ENCODE measurements at regions not wholly inside any gene's neighbourhood (a gene's known extent, or its start where the extent isn't known, plus 50 kb on each side); places are given as distances from the start of the nearest gene placed in this dataset.

GRCh38 chr2:67096886-67097285 is 300.2 kb upstream of the ETAA1 start:
- Mint-ChIP-seq H3K4me1 (ENCODE audit: unreplicated experiment) (peaks cover 9% of the 10 kb centered on the region), H3K27me3 (ENCODE audit: unreplicated experiment) (peaks cover 29% of the 10 kb centered on the region), H3K4me3 (ENCODE audit: unreplicated experiment) (no peak overlapping the region), H3K9me3 (ENCODE audit: unreplicated experiment) (no peaks in the 10 kb centered on the region), H3K36me3 (ENCODE audit: unreplicated experiment) (no peaks in the 10 kb centered on the region), H3K27ac (ENCODE audit: unreplicated experiment) (no peak overlapping the region)
- DNase-seq (ENCODE audit: extremely low spot score, unreplicated experiment), result no peak
- TF ChIP-seq, protein P1, sequence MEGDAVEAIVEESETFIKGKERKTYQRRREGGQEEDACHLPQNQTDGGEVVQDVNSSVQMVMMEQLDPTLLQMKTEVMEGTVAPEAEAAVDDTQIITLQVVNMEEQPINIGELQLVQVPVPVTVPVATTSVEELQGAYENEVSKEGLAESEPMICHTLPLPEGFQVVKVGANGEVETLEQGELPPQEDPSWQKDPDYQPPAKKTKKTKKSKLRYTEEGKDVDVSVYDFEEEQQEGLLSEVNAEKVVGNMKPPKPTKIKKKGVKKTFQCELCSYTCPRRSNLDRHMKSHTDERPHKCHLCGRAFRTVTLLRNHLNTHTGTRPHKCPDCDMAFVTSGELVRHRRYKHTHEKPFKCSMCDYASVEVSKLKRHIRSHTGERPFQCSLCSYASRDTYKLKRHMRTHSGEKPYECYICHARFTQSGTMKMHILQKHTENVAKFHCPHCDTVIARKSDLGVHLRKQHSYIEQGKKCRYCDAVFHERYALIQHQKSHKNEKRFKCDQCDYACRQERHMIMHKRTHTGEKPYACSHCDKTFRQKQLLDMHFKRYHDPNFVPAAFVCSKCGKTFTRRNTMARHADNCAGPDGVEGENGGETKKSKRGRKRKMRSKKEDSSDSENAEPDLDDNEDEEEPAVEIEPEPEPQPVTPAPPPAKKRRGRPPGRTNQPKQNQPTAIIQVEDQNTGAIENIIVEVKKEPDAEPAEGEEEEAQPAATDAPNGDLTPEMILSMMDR (IDR thresholded peaks at IDR 0.05), result no peak

DNA sequence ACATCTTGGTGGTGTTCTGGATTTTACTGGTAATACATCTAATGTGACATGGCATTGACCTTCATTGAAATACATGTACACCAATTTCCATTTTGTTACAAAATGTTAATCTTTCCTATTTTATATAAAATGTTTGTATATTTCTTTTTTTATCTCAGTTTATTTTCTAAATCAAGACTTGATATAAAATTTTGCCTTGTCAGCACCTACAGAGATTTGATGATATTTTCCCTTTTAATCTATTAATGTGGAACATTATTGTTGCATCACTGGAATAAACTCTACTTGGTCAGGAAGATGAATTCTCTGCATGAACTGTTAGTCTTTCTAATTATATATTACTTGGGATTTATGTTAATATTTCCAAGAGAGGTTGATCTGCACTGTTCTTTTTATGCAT is 294.0 kb upstream of the ETAA1 start:
- Mint-ChIP-seq H3K4me1 (ENCODE audit: unreplicated experiment) (peaks cover 9% of the 10 kb centered on the region), H3K4me3 (ENCODE audit: unreplicated experiment) (no peak overlapping the region), H3K9me3 (ENCODE audit: unreplicated experiment) (peaks cover 29% of the 10 kb centered on the region), H3K36me3 (ENCODE audit: unreplicated experiment) (no peaks in the 10 kb centered on the region), H3K27ac (ENCODE audit: unreplicated experiment) (no peak overlapping the region), H3K27me3 (ENCODE audit: unreplicated experiment) (peaks cover 18% of the 10 kb centered on the region)
- no peak for DNase-seq (ENCODE audit: extremely low spot score, unreplicated experiment)
- TF ChIP-seq, protein P1 (IDR thresholded peaks at IDR 0.05), result no peak

DNA sequence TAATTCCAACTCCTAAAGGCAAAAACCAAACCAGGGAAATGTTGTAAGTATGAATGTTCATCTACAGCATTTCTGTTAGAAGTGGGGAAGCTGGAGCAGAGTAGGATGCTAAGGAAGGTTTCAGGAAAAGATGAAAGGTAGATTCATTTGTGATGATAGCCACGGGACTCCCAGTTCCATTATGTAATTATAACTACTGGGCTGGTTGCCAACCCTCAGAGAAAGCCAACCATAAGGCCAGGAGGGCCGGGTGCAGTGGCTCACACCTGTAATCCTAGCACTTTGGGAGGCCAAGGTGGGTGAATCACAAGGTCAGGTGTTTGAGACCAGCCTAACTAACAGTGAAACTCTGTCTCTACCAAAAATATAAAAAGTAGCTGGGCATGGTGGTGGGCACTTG is 288.9 kb upstream of the ETAA1 start:
- Mint-ChIP-seq H3K36me3 (ENCODE audit: unreplicated experiment) (no peaks in the 10 kb centered on the region), H3K4me1 (ENCODE audit: unreplicated experiment) (no peaks in the 10 kb centered on the region), H3K27me3 (ENCODE audit: unreplicated experiment) (peaks cover 29% of the 10 kb centered on the region), H3K9me3 (ENCODE audit: unreplicated experiment) (peaks cover 20% of the 10 kb centered on the region), H3K27ac (ENCODE audit: unreplicated experiment) (no peak overlapping the region), H3K4me3 (ENCODE audit: unreplicated experiment) (no peak overlapping the region)
- TF ChIP-seq, protein P1 (IDR thresholded peaks at IDR 0.05), result no peak
- no peak for DNase-seq (ENCODE audit: extremely low spot score, unreplicated experiment)

DNA sequence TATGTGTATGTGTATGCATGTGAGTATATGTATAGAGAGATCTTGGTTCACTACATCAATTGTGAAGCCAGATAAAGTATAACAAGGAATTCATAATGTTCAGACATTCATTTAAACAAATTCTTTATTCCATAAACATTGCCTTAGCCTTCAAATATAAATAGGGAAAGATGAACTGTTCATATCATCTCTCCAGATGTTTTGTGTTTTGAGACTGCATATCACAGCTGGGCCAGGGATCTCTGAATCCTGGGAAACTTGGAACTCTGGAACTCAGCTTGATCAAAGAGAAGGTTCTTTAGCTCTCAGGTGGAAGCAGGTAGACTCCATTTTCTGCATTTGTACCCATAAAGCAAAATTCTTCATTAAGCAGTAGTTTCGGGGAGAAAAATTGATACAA is 272.6 kb upstream of the ETAA1 start:
- no peak for DNase-seq (ENCODE audit: extremely low spot score, unreplicated experiment)
- Mint-ChIP-seq H3K27me3 (ENCODE audit: unreplicated experiment) (peaks cover 7% of the 10 kb centered on the region), H3K9me3 (ENCODE audit: unreplicated experiment) (no peaks in the 10 kb centered on the region), H3K36me3 (ENCODE audit: unreplicated experiment) (no peaks in the 10 kb centered on the region), H3K27ac (ENCODE audit: unreplicated experiment) (no peak overlapping the region), H3K4me3 (ENCODE audit: unreplicated experiment) (no peak overlapping the region), H3K4me1 (ENCODE audit: unreplicated experiment) (no peaks in the 10 kb centered on the region)
- TF ChIP-seq, protein P1 (IDR thresholded peaks at IDR 0.05), result no peak

DNA sequence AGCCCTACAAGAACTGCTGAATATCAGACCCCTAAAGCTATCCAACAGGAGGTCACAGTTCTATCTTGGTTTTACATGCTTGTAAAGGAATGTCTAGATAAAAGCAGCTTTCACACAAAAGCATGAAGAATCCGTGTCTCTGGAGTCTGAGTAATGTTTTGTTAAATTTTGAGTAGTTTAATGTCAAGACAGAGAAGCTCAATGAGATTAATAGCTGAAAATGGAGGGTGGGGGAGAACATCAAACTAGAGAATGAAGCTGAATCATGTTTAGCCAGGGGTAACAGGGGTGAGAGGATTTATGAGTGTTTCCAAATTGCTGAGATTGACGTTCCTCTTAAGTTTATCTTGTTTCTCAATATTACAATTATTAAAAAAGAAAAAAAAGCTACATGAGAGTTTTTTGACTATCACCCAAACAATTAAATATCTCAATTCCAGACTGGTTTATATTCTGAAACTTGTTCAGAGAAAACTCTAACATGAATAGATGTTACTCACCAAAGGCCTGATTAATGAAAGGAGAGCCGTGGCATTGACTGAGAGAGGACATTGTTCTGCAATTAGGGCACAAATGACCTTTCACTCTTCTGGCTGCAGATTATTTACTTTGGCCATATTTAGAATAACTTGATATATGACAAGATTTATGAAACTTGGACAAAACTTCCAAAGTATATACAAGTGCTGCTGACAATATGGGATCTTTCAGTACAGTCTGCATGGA is 266.4 kb upstream of the ETAA1 start:
- H3K9me3 Mint-ChIP-seq (ENCODE audit: unreplicated experiment), result peaks cover 3% of the 10 kb centered on the region
- H3K36me3 Mint-ChIP-seq (ENCODE audit: unreplicated experiment), result no peaks in the 10 kb centered on the region
- no peak overlapping the region for H3K27ac Mint-ChIP-seq (ENCODE audit: unreplicated experiment)
- H3K27me3 Mint-ChIP-seq (ENCODE audit: unreplicated experiment), result peaks cover 13% of the 10 kb centered on the region
- no peak for DNase-seq (ENCODE audit: extremely low spot score, unreplicated experiment)
- no peak overlapping the region for H3K4me3 Mint-ChIP-seq (ENCODE audit: unreplicated experiment)
- TF ChIP-seq, protein P1 (IDR thresholded peaks at IDR 0.05), result no peak
- H3K4me1 Mint-ChIP-seq (ENCODE audit: unreplicated experiment), result peaks cover 2% of the 10 kb centered on the region
